ENCODE measurements at regions not wholly inside any gene's neighbourhood (a gene's known extent, or its start where the extent isn't known, plus 50 kb on each side); places are given as distances from the start of the nearest gene placed in this dataset.

GRCh38 chr14:87002776-87003175 lies 990.2 kb downstream of the GALC start:
- no peak for TF ChIP-seq CTCF (IDR thresholded peaks at IDR 0.05; ENCODE audit: insufficient read depth, low read length, poor library complexity, severe bottlenecking)
- Histone ChIP-seq H3K4me3 (ENCODE audit: low read depth, low read length) (no peak overlapping the region), H3K27me3 (ENCODE audit: control insufficient read depth, insufficient read depth, low read length) (no peaks in the 10 kb centered on the region), H3K36me3 (ENCODE audit: control insufficient read depth, insufficient read depth, low read length) (no peaks in the 10 kb centered on the region)
- no peak for DNase-seq (ENCODE audit: low read depth)

- Histone ChIP-seq H3K36me3 (ENCODE audit: control insufficient read depth, insufficient read depth, low read length) (no peaks in the 10 kb centered on the region), H3K27me3 (ENCODE audit: control insufficient read depth, insufficient read depth, low read length) (no peaks in the 10 kb centered on the region), H3K4me3 (ENCODE audit: low read depth, low read length) (no peak overlapping the region)
- no peak for DNase-seq (ENCODE audit: low read depth)
- TF ChIP-seq CTCF (IDR thresholded peaks at IDR 0.05; ENCODE audit: insufficient read depth, low read length, poor library complexity, severe bottlenecking), result no peak
These were observed 991.6 kb downstream of the GALC start for GRCh38 chr14:87001333-87001732.

- no peak for DNase-seq (ENCODE audit: low read depth)
- H3K36me3 ChIP-seq (ENCODE audit: control insufficient read depth, insufficient read depth, low read length), result no peaks in the 10 kb centered on the region
- no peak for TF ChIP-seq CTCF (IDR thresholded peaks at IDR 0.05; ENCODE audit: insufficient read depth, low read length, poor library complexity, severe bottlenecking)
These were observed 992.9 kb downstream of the GALC start for GRCh38 chr14:87000081-87000480.

GRCh38 chr14:86999036-86999435 lies 993.9 kb downstream of the GALC start:
- no peak overlapping the region for H3K4me3 ChIP-seq (ENCODE audit: low read depth, low read length)
- H3K27me3 ChIP-seq (ENCODE audit: control insufficient read depth, insufficient read depth, low read length), result no peaks in the 10 kb centered on the region
- no peak for DNase-seq (ENCODE audit: low read depth)
- no peaks in the 10 kb centered on the region for H3K36me3 ChIP-seq (ENCODE audit: control insufficient read depth, insufficient read depth, low read length)
- TF ChIP-seq CTCF (IDR thresholded peaks at IDR 0.05; ENCODE audit: insufficient read depth, low read length, poor library complexity, severe bottlenecking), result no peak

More at GRCh38 chr14:87000081-87000480, 992.9 kb downstream of the GALC start:
- Histone ChIP-seq H3K27me3 (ENCODE audit: control insufficient read depth, insufficient read depth, low read length) (no peaks in the 10 kb centered on the region), H3K4me3 (ENCODE audit: low read depth, low read length) (no peak overlapping the region)

- no peak for TF ChIP-seq CTCF (IDR thresholded peaks at IDR 0.05; ENCODE audit: insufficient read depth, low read length, poor library complexity, severe bottlenecking)
- Histone ChIP-seq H3K36me3 (ENCODE audit: control insufficient read depth, insufficient read depth, low read length) (no peaks in the 10 kb centered on the region), H3K4me3 (ENCODE audit: low read depth, low read length) (no peak overlapping the region), H3K27me3 (ENCODE audit: control insufficient read depth, insufficient read depth, low read length) (no peaks in the 10 kb centered on the region)
- DNase-seq (ENCODE audit: low read depth), result peak; percentile 26
These were observed 995.7 kb downstream of the GALC start for GRCh38 chr14:86997271-86997670.

- Histone ChIP-seq H3K4me3 (ENCODE audit: low read depth, low read length) (no peak overlapping the region), H3K27me3 (ENCODE audit: control insufficient read depth, insufficient read depth, low read length) (no peaks in the 10 kb centered on the region), H3K36me3 (ENCODE audit: control insufficient read depth, insufficient read depth, low read length) (no peaks in the 10 kb centered on the region)
- no peak for DNase-seq (ENCODE audit: low read depth)
- no peak for TF ChIP-seq CTCF (IDR thresholded peaks at IDR 0.05; ENCODE audit: insufficient read depth, low read length, poor library complexity, severe bottlenecking)
These were observed 1002.6 kb downstream of the GALC start for GRCh38 chr14:86990396-86990795.

All from kidney epithelial cell (primary cell).